Heart left ventricle (tissue), 16 donors: ENCODE measurements at regions not wholly inside any gene's neighbourhood (a gene's known extent, or its start where the extent isn't known, plus 50 kb on each side); places are given as distances from the start of the nearest gene placed in this dataset.

ENCODE experiments used
- ATAC-seq, 4 donors: fragments of 200-7000 bp; cut with Tn5 transposase; one replicate each; pipeline ENCODE4 v1.9.1; 2020 to 2022; ENCODE audit warnings: moderate library complexity in 4 of 4, mild to moderate bottlenecking in 3 of 4, moderate number of reproducible peaks in 1 of 4
- DNase-seq, 5 donors: peaks; one replicate each; pipeline ENCODE4 v3.0.0-alpha.2; 2020
- H3K27ac ChIP-seq, 12 donors: fragments of 200-600 bp; sonication (generic) in 4 of 12; one replicate each; pipeline versions ENCODE4 v1.5.0 to v1.8.0; 2016 to 2022; ENCODE audit warnings: mild to moderate bottlenecking in 2 of 12
- H3K27me3 ChIP-seq, 9 donors: fragments of 200-600 bp; sonication (generic) in 2 of 9; one replicate each; pipeline versions ENCODE4 v1.5.1 to v1.8.0; 2016 to 2022; ENCODE audit warnings: mild to moderate bottlenecking in 3 of 9
- H3K36me3 ChIP-seq, 9 donors: fragments of 200-600 bp; sonication (generic) in 2 of 9; one replicate each; pipeline versions ENCODE4 v1.5.0 to v1.8.0; 2018 to 2022; ENCODE audit warnings: mild to moderate bottlenecking in 2 of 9
- H3K4me1 ChIP-seq, 12 donors: fragments of 200-600 bp; sonication (generic) in 4 of 12; one replicate each; pipeline versions ENCODE4 v1.5.0 to v1.8.0; 2016 to 2022; ENCODE audit warnings: mild to moderate bottlenecking in 3 of 12
- H3K4me3 ChIP-seq, 12 donors: fragments of 200-600 bp; sonication (generic) in 4 of 12; one replicate each; pipeline versions ENCODE4 v1.5.0 to v1.8.0; 2017 to 2022; ENCODE audit warnings: mild to moderate bottlenecking in 9 of 12, moderate library complexity in 4 of 12
- H3K9me3 ChIP-seq, 12 donors: fragments of 200-600 bp; sonication (generic) in 4 of 12; one replicate each; pipeline versions ENCODE4 v1.5.0 to v1.8.0; 2016 to 2022; ENCODE audit warnings: mild to moderate bottlenecking in 1 of 12
- POLR2A ChIP-seq, 2 donors: fragments of 450-650 bp; IDR thresholded peaks; one replicate each; pipeline ENCODE4 v1.6.1; 2017; ENCODE audit warnings: antibody characterized with exemption in 2 of 2, mild to moderate bottlenecking in 2 of 2, moderate library complexity in 2 of 2
- WGBS, 4 donors: extraction: QIAGEN DNeasy Blood & Tissue Kit in 2 of 4; methylation state at CpG; one replicate each; pipeline versions ENCODE4 v1.1.5 to v1.1.7; 2013 to 2018; 5-methylcytosine and 5-hydroxymethylcytosine counted together
- intact Hi-C, 10 donors: fragments of 100-400 bp; cut with DNase I; formaldehyde crosslinking; loops; one replicate each; pipeline versions ENCODE4 v1.11.1 to v1.14.2; 2022
- TF ChIP-seq, protein P1 (sequence below), 12 donors: fragments of 200-600 bp; sonication (generic) in 4 of 12; IDR thresholded peaks; one replicate each; pipeline versions ENCODE4 v1.5.0 to v1.8.0; 2018 to 2022; ENCODE audit warnings: antibody characterized with exemption in 12 of 12, mild to moderate bottlenecking in 5 of 12
- donor health status: ischemic (EF 13 %, LVEDD 7.1; RV severe dilation, severe dysfunction).
- donor health status: healthy with polysubstance abuse.
- donor health status: DM: no; HTN: yes; CAD: no.
- donor health status: DM: no; HTN: no; CAD: no.
- donor health status: ischemic (EF 25% LVEDD 6.9; RV normal size, moderate dysfunction).
- donor health status: ischemic (EF 25% LVEDD 5.7; RV mildly dilated, moderate dysfunction).
- donor health status: healthy.
- donor health status: DM: yes; HTN: yes; CAD: no.
- donor health status: ischemic (EF 35%, LVEDD 5.7; RV mildly dilated, moderate dysfunction).
- donor health status: nonischemic (EF 11% LVEDD 7.7; RV severe dilation, severe dysfunction).
- donor health status: DM: yes; HTN: yes; CAD: no.
- donor health status: PGD.
- donor health status: ischemic (EF 29% LVEDD 5.4; RV normal size, mild dysfunction).
- donor health status: nonischemic (EF 23%, LVEDD 6.1; RV moderate dilation, normal function).

DNA sequence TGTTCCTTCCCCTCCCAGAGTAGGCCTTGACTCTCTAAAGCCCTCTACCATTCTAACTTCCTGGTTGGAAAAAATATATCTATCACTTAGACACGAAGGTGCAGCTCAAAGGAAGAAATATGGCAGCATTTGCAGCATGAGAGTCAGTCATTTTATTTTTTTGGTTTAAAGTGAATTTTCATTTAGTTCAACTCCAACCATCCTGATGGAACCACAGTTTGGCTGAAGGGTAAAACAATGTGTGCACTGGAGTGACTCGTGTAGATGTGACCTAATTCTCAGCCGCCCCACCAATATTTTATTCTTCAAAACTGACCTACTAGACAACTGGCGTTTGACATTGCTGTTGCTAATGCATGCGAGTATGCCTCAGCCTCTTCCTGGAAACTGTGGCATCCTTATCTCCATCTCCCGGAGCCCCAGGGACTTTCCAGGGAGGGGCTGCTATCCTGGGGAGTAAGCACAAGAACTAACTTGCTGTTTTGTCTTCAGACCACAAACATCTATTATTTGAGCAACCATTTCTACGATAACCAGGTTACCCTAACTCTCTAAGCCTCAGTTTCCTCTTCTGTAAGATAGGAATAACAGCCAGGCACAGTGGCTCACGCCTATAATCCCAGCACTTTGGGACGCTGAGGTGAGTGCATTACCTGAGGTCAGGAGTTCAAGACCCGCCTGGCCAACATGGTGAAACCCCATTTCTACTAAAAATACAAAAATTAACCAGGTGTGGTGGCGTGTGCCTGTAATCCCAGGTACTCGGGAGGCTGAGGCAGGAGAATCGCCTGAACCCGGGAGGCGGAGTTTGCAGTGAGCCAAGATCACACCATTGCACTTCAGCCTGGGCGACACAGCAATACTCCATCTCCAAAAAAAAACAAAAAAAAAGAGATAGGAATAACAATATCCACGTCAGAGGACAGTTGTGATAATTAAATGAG lies 148.7 kb upstream of the JARID2 start:
- ATAC-seq = no peak
- TF ChIP-seq, protein P1, sequence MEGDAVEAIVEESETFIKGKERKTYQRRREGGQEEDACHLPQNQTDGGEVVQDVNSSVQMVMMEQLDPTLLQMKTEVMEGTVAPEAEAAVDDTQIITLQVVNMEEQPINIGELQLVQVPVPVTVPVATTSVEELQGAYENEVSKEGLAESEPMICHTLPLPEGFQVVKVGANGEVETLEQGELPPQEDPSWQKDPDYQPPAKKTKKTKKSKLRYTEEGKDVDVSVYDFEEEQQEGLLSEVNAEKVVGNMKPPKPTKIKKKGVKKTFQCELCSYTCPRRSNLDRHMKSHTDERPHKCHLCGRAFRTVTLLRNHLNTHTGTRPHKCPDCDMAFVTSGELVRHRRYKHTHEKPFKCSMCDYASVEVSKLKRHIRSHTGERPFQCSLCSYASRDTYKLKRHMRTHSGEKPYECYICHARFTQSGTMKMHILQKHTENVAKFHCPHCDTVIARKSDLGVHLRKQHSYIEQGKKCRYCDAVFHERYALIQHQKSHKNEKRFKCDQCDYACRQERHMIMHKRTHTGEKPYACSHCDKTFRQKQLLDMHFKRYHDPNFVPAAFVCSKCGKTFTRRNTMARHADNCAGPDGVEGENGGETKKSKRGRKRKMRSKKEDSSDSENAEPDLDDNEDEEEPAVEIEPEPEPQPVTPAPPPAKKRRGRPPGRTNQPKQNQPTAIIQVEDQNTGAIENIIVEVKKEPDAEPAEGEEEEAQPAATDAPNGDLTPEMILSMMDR (IDR thresholded peaks at IDR 0.05) = no peak
- TF ChIP-seq POLR2A (IDR thresholded peaks at IDR 0.05) = no peak
- Histone ChIP-seq H3K27ac (no peak overlapping the region), H3K9me3 (peaks cover 0 to 5% (median 0%) of the 10 kb centered on the region in 12 donors), H3K27me3 (no peaks in the 10 kb centered on the region), H3K4me1 (no peaks in the 10 kb centered on the region), H3K36me3 (no peaks in the 10 kb centered on the region), H3K4me3 (no peak overlapping the region)
- intact Hi-C loops = no loop called here
- WGBS, 4 donors = 85 to 86% (median 86%) methylated on average over 17 of the region's 17 CpGs
- DNase-seq = no peak

DNA sequence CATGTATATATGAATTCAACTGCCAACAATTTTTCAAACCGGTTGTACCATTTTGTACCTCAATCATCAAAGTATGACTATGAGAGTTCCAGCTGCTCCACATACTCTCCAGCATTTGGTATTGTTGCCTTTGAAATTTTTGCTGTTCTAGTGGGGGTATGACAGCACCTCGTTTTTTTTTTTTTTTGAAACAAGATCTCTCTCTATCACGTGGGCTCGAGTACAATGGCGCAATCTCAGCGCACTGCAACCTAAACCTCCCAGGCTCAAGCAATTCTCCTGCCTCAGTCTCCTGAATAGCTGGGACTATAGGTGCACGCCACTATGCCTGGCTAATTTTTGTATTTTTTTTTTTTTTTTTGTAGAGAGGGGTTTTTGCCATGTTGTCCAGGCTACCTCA lies 144.7 kb upstream of the JARID2 start:
- DNase-seq = no peak
- TF ChIP-seq, protein P1 (IDR thresholded peaks at IDR 0.05) = no peak
- no peak for TF ChIP-seq POLR2A (IDR thresholded peaks at IDR 0.05)
- Histone ChIP-seq H3K4me3 (no peak overlapping the region), H3K4me1 (no peaks in the 10 kb centered on the region), H3K36me3 (no peaks in the 10 kb centered on the region), H3K27ac (no peak overlapping the region), H3K27me3 (no peaks in the 10 kb centered on the region), H3K9me3 (peaks cover 0 to 13% (median 0%) of the 10 kb centered on the region in 12 donors)
- 92 to 95% (median 94%) methylated on average over 7 of the region's 7 CpGs for WGBS, 4 donors
- ATAC-seq = no peak
- intact Hi-C loops = no loop called here

DNA sequence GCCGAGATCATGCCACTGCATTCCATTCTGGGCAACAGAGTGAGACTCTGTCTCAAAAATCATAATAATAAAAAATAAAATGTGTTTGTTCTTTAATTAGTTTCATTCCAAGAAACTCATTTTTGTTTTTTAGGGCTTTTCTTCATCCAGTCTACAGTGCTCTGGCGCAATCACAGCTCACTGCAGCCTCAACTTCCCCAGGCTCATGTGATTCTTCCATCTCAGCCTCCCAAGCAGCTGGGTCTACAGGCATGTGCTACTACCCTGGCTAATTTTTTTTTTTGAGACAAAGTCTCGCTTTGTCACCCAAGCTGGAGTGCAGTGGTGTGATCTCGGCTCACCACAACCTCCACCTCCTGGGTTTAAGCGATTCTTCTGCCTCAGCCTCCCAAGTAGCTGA lies 143.6 kb upstream of the JARID2 start:
- ATAC-seq = no peak
- intact Hi-C loops = no loop called here
- 95 to 99% (median 96%) methylated on average over 5 of the region's 5 CpGs for WGBS, 4 donors
- DNase-seq = no peak
- TF ChIP-seq, protein P1 (IDR thresholded peaks at IDR 0.05) = no peak
- no peak for TF ChIP-seq POLR2A (IDR thresholded peaks at IDR 0.05)
- H3K4me3 ChIP-seq = no peak overlapping the region
- H3K9me3 ChIP-seq = peaks cover 0 to 16% (median 0%) of the 10 kb centered on the region in 12 donors
- no peaks in the 10 kb centered on the region for H3K27me3 ChIP-seq
- no peaks in the 10 kb centered on the region for H3K36me3 ChIP-seq
- H3K27ac ChIP-seq = peak overlapping the region in 1 of 12 donors; percentile 37
- no peaks in the 10 kb centered on the region for H3K4me1 ChIP-seq

DNA sequence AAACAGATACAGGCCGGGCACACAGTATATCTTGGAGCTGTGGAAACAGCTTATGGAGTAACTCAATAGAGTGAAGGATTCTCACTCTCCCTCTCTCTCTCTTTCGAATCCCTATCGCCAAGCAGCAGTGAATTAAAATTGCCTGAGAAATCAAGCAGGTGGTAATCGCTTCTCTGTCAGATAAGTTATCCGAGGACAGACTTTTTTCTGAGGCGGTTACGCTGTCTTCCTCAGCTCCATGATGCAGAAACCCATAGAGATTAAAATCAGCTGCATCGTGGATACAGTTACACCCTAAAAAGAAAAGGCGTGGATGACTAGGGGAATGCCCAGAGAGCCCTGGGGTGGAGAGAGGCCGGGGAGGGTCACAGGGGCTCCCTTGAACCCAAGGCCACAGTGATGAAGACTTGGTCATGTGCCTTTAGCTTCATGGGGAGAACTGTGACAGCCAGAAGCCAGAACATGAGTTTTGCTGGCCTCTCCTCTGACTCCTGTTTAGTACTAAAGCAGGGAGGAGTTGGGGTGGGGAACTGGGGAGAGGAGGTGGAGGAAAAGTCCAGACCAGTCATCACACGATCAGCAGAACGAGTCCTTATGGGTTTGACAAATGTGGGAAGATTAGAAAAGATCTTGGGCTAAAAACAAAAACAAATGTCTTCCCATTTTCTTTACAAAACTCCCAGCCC lies 138.8 kb upstream of the JARID2 start:
- intact Hi-C loops = no loop called here
- 89 to 94% (median 92%) methylated on average over 12 of the region's 12 CpGs for WGBS, 4 donors
- no peak for ATAC-seq
- Histone ChIP-seq H3K4me1 (peaks cover 0 to 11% (median 0%) of the 10 kb centered on the region in 12 donors), H3K9me3 (peaks cover 0 to 16% (median 0%) of the 10 kb centered on the region in 12 donors), H3K27me3 (no peaks in the 10 kb centered on the region), H3K36me3 (no peaks in the 10 kb centered on the region), H3K4me3 (no peak overlapping the region), H3K27ac (no peak overlapping the region)
- no peak for DNase-seq
- TF ChIP-seq POLR2A (IDR thresholded peaks at IDR 0.05) = no peak
- TF ChIP-seq, protein P1 (IDR thresholded peaks at IDR 0.05) = no peak
